Activated naive CD4-positive, alpha-beta T cell treated with anti-CD3 and anti-CD28 coated beads for 36 hours (primary cell): ENCODE measurements at regions not wholly inside any gene's neighbourhood (a gene's known extent, or its start where the extent isn't known, plus 50 kb on each side); places are given as distances from the start of the nearest gene placed in this dataset.

Source experiments
- CTCF ChIA-PET: fragments of 350-600 bp; sonication (Branson Sonifier 250); formaldehyde crosslinking; loops from one replicate; lab custom pipeline; 2021; ENCODE audit warnings: antibody characterized with exemption; lab: Charles Lee
- DNase-seq: peaks from one replicate; pipeline ENCODE4 v3.0.0-alpha.2; 2020
- H3K27ac Mint-ChIP-seq: one replicate; pipeline ENCODE4 v1.8.0; 2021; ENCODE audit warnings: mild to moderate bottlenecking, mixed read lengths
- H3K27me3 Mint-ChIP-seq: one replicate; pipeline ENCODE4 v1.8.0; 2021; ENCODE audit warnings: low read depth, mixed read lengths
- H3K36me3 Mint-ChIP-seq: one replicate; pipeline ENCODE4 v1.8.0; 2021; ENCODE audit warnings: low read depth, mixed read lengths
- H3K4me1 Mint-ChIP-seq: one replicate; pipeline ENCODE4 v1.8.0; 2021; ENCODE audit warnings: low read depth, mixed read lengths
- H3K4me3 Mint-ChIP-seq: one replicate; pipeline ENCODE4 v1.8.0; 2021; ENCODE audit warnings: mild to moderate bottlenecking, moderate library complexity, mixed read lengths
- H3K9me3 Mint-ChIP-seq: one replicate; pipeline ENCODE4 v1.8.0; 2021; ENCODE audit warnings: mixed read lengths
- intact Hi-C: fragments of 100-400 bp; cut with micrococcal nuclease; formaldehyde crosslinking; loops from one replicate; pipeline ENCODE4 v1.15.1; 2023

DNA sequence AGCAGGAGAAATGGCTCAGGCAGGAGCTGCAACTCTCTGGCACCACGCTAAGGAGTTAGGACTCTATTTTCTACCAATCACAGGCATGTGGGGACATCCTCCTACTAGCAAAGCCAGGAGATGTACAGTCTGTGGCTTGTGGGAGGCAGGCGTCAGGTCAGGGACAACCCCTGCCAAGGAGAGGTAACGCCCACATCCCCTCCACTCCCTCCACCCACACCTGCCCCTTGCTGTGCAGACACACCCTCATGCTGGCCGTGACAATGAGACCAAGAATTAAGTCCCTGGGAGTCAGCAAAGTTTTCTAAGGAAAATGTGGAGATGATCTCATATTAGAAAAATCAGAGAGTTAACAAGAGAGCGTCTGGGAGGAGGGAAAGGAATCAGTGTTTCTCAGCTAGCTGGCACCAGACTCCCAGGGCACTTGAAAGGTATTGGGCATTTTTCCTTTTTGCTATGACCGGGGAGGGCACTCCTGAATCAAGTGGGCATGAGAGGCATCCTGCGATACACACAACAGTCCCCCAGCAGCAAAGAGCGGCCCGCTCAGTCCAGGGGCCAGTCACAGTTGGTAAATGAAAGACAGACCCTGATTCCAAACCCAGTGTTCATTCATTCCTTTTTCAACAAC is 87.3 kb upstream of the RPL38 start:
- CTCF ChIA-PET: no interaction called here
- peaks cover 6% of the 10 kb centered on the region for H3K27me3 Mint-ChIP-seq
- no peak overlapping the region for H3K27ac Mint-ChIP-seq
- no peaks in the 10 kb centered on the region for H3K4me1 Mint-ChIP-seq
- H3K9me3 Mint-ChIP-seq: no peaks in the 10 kb centered on the region
- DNase-seq: no peak
- intact Hi-C loops: no loop called here
- no peak overlapping the region for H3K4me3 Mint-ChIP-seq
- H3K36me3 Mint-ChIP-seq: no peaks in the 10 kb centered on the region

DNA sequence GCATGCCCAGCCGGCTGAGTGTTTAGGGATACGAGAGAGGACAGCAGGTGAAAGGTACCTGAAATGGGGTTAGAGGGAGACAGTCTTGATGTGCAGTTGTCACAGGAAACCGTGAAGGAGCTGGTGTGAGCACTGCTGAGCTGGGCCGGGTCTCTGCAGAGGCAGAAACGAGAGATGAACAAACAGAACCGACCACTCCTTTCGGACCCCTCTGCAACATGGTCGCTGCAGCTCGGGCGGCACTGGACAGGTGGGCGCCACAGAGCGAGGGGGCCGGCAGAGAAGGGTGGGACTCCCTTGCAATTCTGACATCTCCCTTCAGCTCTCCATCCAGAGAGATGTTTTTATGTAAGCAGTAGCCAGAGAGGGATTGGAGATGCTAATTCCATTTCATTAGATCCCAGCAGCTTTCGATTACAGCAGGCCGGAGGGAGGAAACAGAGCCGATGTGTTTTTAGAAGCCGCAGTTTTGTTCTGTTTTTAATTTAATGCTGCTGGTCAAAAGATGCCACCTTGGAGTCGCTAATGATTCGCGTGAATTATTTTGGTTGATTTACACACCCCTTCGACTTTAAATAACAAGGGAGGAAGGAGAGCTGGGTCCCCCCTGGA is 86.3 kb upstream of the RPL38 start:
- Mint-ChIP-seq H3K4me1 (no peaks in the 10 kb centered on the region), H3K27me3 (peaks cover 8% of the 10 kb centered on the region), H3K4me3 (no peak overlapping the region), H3K9me3 (no peaks in the 10 kb centered on the region), H3K27ac (no peak overlapping the region), H3K36me3 (no peaks in the 10 kb centered on the region)
- no peak for DNase-seq
- CTCF ChIA-PET: no interaction called here
- intact Hi-C loops: no loop called here

DNA sequence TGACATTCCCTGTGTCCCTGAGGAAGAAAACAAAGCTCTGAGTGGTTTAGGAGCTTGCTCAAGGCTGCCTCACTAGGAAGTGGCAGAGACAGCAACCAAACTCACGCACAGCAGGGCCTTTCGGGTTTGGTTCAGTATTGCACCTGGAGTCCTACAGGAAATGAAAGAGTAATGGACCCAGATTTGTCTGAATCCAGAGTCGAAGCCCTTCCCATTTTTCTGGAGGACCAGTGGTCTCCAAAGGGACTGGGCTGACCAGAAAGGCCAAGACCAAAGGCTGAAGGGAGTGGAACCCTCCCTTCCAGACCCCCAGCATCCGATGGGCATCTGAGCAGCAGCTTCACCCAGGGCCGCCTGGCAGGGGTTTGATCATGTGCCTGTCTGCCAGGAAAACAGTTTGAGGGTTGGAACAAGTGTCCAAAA is 85.5 kb upstream of the RPL38 start:
- no peaks in the 10 kb centered on the region for H3K9me3 Mint-ChIP-seq
- DNase-seq: no peak
- intact Hi-C loops: no loop called here
- H3K27ac Mint-ChIP-seq: no peak overlapping the region
- H3K36me3 Mint-ChIP-seq: no peaks in the 10 kb centered on the region
- H3K4me3 Mint-ChIP-seq: no peak overlapping the region
- H3K4me1 Mint-ChIP-seq: no peaks in the 10 kb centered on the region
- H3K27me3 Mint-ChIP-seq: peaks cover 8% of the 10 kb centered on the region
- CTCF ChIA-PET: no interaction called here

DNA sequence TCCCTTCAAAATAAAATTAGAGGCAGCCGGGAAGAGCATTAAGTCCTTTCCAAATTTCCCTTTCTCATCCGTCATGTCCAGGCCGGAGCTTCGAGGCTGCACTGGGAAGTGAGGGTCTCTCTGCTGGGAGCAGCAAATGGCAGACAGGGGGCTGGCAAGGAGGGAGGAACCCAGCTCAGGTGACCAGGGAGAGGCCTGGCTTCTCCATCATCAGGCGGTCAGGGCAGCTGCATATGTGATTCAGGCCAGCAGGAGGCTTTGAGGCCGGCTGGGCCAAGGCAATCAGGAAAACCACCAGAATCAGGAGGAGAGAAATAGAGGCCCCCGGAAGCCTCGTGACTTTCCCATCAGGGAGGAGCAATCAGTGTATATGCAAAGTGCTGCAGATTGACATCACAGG is 85.0 kb upstream of the RPL38 start:
- intact Hi-C loops: no loop called here
- Mint-ChIP-seq H3K27me3 (peaks cover 8% of the 10 kb centered on the region), H3K9me3 (no peaks in the 10 kb centered on the region), H3K4me1 (no peaks in the 10 kb centered on the region), H3K27ac (no peak overlapping the region), H3K4me3 (no peak overlapping the region), H3K36me3 (no peaks in the 10 kb centered on the region)
- CTCF ChIA-PET: no interaction called here
- no peak for DNase-seq

DNA sequence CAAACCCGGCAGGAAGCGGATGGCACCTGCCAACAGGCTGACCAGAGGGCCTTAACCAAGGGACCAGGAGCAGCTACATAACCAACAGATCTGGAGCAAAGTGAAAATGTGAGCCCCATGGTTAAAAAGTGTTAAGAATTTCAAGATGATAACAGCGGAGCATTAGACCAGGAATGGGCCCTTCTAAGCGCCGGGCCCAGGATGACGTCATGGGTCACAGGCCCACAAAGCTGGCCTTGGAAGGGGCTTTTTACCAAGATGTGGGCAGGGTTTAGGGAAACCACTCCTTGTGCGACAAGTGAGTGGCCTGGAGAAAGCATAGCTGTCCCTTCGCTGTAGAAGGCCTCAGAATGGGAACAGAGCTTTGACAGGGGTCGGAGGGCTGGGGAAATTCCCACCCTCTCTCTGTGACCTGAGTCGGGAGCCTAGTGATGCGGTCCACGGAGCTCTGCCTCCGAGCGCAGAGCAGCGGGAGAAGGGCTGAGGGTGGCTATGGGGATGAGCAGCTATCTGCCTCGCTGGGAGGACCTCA is 84.4 kb upstream of the RPL38 start:
- CTCF ChIA-PET: interaction anchor here (0.6 to 1.2 kb wide), 2 partner anchors 13 to 186 kb away, joined by 3 to 4 read pairs; no protein-coding TSS in a partner anchor
- DNase-seq: no peak
- Mint-ChIP-seq H3K4me3 (no peak overlapping the region), H3K27ac (no peak overlapping the region), H3K27me3 (peaks cover 8% of the 10 kb centered on the region), H3K4me1 (no peaks in the 10 kb centered on the region), H3K9me3 (no peaks in the 10 kb centered on the region), H3K36me3 (no peaks in the 10 kb centered on the region)
- intact Hi-C loops: no loop called here

DNA sequence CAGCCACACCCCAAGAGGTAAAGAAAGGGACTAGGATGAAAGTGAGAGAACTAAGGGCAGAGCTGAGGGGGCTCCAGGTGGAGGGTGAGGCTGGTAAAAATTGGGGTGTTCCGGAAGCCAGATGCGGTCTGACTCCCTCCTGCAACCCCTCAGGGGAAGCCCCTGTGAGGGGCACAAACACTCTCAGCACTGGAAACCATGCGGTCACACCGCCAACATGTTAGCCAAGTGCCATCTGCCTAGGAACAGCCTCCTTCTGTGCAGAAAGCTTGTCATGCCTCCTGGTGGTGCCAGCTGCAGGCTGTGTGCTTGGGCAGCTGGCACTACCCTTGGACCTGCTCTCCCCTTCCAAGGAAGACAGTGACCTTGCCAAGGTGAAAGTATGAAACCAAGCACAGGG is 83.5 kb upstream of the RPL38 start:
- H3K36me3 Mint-ChIP-seq: no peaks in the 10 kb centered on the region
- peaks cover 8% of the 10 kb centered on the region for H3K27me3 Mint-ChIP-seq
- H3K9me3 Mint-ChIP-seq: no peaks in the 10 kb centered on the region
- CTCF ChIA-PET: interaction anchor here (0.6 to 1.4 kb wide), 3 partner anchors 14 to 185 kb away, joined by 3 to 4 read pairs (median 3); no protein-coding TSS in a partner anchor
- intact Hi-C loops: no loop called here
- no peak overlapping the region for H3K4me3 Mint-ChIP-seq
- H3K4me1 Mint-ChIP-seq: no peaks in the 10 kb centered on the region
- H3K27ac Mint-ChIP-seq: no peak overlapping the region
- DNase-seq: no peak

DNA sequence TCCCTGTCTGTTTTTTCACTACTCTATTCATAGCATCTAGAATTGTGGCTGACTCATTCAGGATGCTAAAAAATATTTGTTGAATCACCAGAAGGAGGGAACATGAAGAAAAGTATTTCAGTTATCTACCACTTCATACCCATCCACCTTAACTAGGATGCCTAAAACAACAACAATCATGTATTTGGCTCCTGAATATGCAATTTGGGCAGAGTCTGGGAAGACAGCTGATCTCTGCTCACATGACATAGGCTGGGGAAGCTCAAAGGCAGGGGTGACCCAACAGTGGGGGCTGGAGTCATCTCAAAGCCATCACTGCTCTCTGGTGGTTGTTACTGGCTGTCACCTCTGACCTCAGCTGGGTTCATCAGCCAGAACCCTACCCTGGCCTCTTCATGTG is 80.1 kb upstream of the RPL38 start:
- Mint-ChIP-seq H3K27ac (no peak overlapping the region), H3K9me3 (no peaks in the 10 kb centered on the region), H3K4me1 (no peaks in the 10 kb centered on the region), H3K27me3 (peaks cover 14% of the 10 kb centered on the region), H3K36me3 (no peaks in the 10 kb centered on the region), H3K4me3 (no peak overlapping the region)
- CTCF ChIA-PET: interaction anchor here (0.6 to 1.1 kb wide), 2 partner anchors 33 to 80 kb away, joined by 3 to 6 read pairs; no protein-coding TSS in a partner anchor
- intact Hi-C loops: no loop called here
- DNase-seq: no peak

DNA sequence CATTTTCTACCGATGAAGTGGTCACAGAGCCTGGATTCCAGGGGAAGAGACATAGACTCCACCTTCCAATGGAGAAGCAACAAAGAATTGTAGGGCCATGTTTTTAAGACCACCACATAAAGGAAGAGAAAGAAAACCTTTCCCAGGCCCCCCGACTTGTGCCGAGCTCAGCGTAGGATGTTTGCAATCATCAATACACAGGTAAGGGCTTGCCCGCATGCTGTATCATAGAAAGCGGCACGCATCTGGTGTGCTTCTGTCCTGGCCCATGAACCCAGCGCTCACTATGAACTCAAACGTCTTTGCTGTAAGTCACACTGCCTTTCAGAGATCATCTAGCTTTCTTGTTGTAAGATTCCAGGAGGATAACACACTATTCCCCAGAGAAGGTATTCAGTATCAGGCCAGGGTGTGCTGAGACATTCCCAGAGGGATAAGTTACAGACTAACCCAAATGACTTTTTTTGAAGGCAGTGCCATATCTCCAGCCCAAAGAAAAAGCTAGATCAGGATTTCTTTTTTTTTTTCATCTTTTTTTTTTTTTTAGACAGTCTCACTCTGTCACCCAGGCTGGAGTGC is 79.5 kb upstream of the RPL38 start:
- Mint-ChIP-seq H3K27ac (no peak overlapping the region), H3K4me1 (no peaks in the 10 kb centered on the region)

DNA sequence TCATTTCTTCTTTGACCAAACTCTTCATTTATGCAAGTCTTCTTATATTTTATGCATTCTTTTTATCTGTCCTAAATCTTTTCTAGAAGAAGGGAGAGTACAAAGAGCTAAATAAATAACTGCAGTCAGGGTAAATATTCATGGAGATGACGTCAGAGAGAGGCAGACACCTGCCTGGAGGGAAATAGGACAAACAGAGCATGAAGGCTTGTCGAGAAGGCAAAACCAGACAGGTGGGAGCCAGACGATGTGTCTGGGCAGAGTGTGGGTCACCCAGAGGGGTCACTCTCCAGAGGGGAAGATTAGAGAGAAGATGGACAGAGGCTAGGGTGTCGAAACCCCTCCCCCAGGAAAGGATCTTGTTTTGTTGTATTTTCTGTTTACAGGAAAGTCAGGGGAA is 78.3 kb upstream of the RPL38 start:
- Mint-ChIP-seq H3K36me3 (no peaks in the 10 kb centered on the region), H3K4me3 (no peak overlapping the region), H3K4me1 (no peaks in the 10 kb centered on the region), H3K27ac (no peak overlapping the region), H3K9me3 (no peaks in the 10 kb centered on the region), H3K27me3 (peaks cover 13% of the 10 kb centered on the region)
- DNase-seq: no peak
- CTCF ChIA-PET: no interaction called here
- intact Hi-C loops: no loop called here

More for the DNA sequence above, 79.5 kb upstream of the RPL38 start:
- intact Hi-C loops: no loop called here
- H3K9me3 Mint-ChIP-seq: no peaks in the 10 kb centered on the region
- H3K36me3 Mint-ChIP-seq: no peaks in the 10 kb centered on the region
- DNase-seq: no peak
- CTCF ChIA-PET: interaction anchor here (1.1 kb wide), 1 partner anchor 34 kb away, joined by 6 read pairs; no protein-coding TSS in a partner anchor
- H3K4me3 Mint-ChIP-seq: no peak overlapping the region
- H3K27me3 Mint-ChIP-seq: peaks cover 13% of the 10 kb centered on the region

DNA sequence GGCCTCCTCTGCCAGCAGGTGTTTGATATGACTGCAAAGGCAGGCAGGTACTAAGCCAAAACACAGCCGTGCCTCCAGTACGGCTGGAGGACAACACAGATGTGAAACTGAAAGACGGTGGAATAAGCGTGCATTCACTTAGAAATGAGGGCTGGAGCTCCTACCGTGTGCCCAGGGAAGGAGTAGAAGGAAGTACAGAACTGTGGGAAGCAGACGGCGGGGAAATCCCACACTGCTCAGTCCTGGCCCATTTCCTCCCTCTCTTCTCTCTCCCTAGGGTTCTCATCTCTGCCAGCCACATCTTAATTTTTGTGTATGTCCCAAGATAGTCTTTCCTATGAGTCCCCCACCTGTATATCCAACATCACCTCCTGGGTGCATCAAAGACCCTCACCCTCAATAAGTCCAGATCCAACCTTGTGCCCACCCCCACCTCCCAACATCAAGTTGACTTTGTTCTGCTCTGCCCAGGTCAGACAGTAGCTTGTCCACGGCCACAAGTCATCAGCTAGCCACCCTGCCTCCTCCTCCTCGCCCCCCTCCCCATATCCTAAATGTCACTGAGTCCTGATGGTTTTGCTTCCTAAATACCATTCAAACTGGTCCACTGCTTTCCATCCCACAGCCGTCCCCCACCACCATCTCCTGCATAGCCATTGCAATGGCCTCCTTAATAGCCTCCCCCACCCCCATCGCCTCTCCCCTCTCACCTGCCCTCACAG is 77.1 kb upstream of the RPL38 start:
- Mint-ChIP-seq H3K4me3 (no peak overlapping the region), H3K27ac (no peak overlapping the region), H3K4me1 (no peaks in the 10 kb centered on the region), H3K36me3 (no peaks in the 10 kb centered on the region), H3K9me3 (no peaks in the 10 kb centered on the region), H3K27me3 (peaks cover 17% of the 10 kb centered on the region)
- intact Hi-C loops: no loop called here
- DNase-seq: no peak
- CTCF ChIA-PET: no interaction called here

DNA sequence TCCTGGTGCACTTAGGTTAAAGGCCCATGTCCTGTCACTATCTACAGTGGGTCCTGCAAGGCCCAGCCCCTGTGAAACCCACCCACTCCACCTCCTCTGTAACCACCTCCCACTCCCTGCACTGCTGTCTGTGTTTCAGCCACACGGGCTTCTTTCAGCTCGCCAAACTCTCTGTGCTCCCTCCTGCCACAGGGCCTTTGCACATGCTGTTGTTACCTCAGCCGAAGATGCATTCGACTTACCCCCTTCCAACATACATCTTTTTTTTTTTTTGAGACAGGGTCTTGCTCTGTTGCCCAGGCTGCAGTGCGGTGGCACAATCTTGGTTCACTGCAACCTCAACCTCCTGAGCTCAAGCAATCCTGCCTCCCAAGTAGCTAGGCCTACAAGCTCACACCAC is 76.5 kb upstream of the RPL38 start:
- Mint-ChIP-seq H3K27me3 (peaks cover 18% of the 10 kb centered on the region), H3K9me3 (no peaks in the 10 kb centered on the region), H3K36me3 (no peaks in the 10 kb centered on the region), H3K27ac (no peak overlapping the region), H3K4me3 (no peak overlapping the region), H3K4me1 (no peaks in the 10 kb centered on the region)
- CTCF ChIA-PET: no interaction called here
- DNase-seq: no peak
- intact Hi-C loops: no loop called here

DNA sequence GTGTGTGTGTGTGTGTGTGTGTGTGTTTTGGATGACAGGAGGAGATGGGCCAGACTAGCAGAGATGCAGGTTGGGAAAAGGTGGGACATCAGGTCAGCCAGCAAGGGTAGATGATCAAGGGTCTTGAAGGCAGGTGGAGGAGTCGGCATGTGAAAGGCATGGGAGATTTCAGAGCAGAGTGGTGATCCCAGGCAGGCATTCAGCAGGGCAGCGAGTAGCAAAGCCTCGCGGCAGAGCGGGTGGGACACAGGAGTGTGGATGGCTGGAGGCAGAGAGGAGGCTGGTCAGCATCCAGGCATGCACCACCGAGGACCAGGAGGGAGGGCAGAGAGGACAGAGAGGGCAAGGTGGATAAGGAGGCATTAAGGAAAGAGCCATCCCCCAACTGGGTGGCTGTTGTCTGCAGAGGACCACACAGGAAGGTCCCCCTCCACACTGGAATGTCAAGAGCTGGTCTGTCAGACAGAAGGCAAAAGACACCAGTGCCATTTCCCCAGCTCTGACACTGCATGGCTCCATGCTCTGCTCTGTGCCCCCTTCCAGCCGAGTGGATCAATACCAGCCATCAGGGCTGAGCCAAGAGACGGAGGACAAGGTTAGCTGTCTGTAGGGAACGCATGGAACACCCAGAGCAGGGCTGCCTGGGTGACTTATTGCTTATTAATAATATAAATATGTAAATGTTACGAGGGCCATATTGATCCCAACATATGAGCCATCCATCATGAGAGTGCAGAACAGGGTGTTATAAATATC is 74.8 kb upstream of the RPL38 start:
- H3K27me3 Mint-ChIP-seq: peaks cover 18% of the 10 kb centered on the region
- no peaks in the 10 kb centered on the region for H3K4me1 Mint-ChIP-seq
- no peak overlapping the region for H3K4me3 Mint-ChIP-seq
- CTCF ChIA-PET: no interaction called here
- intact Hi-C loops: no loop called here
- no peaks in the 10 kb centered on the region for H3K36me3 Mint-ChIP-seq
- no peaks in the 10 kb centered on the region for H3K9me3 Mint-ChIP-seq
- no peak overlapping the region for H3K27ac Mint-ChIP-seq
- no peak for DNase-seq
